ENCODE measurements at regions not wholly inside any gene's neighbourhood (a gene's known extent, or its start where the extent isn't known, plus 50 kb on each side); places are given as distances from the start of the nearest gene placed in this dataset.

- TF ChIP-seq CTCF (IDR thresholded peaks at IDR 0.05; ENCODE audit: insufficient read depth, low read length) (no peak), POLR2AphosphoS5 (IDR thresholded peaks at IDR 0.05; ENCODE audit: low read depth) (no peak), REST (IDR thresholded peaks at IDR 0.05; ENCODE audit: insufficient replicate concordance, low read depth) (no peak), GABPA (IDR thresholded peaks at IDR 0.05; ENCODE audit: low read depth) (no peak), SPI1 (IDR thresholded peaks at IDR 0.05; ENCODE audit: borderline replicate concordance, low read depth) (no peak)
Observed at GRCh38 chr1:84750110-84750730, 60.0 kb upstream of the SSX2IP start.

Data from HL-60 (cell line).